ENCODE measurements at regions not wholly inside any gene's neighbourhood (a gene's known extent, or its start where the extent isn't known, plus 50 kb on each side); places are given as distances from the start of the nearest gene placed in this dataset.
"Not testable (repeated sequence)": the region's sequence is repeated elsewhere in the genome, so short reads cannot be mapped to it uniquely, and the experiment has no call there.

- DNase-seq (ENCODE audit: low read depth), result no peak
Measured at GRCh38 chr17:73851091-73851490, 206.8 kb upstream of the SDK2 start.

- DNase-seq (ENCODE audit: low read depth), result no peak
Measured at GRCh38 chr17:73851921-73852320, 207.7 kb upstream of the SDK2 start.

- DNase-seq (ENCODE audit: low read depth), result no peak
Measured at GRCh38 chr17:73855720-73856333, 211.6 kb upstream of the SDK2 start.

GRCh38 chr17:73856556-73856955 is 212.3 kb upstream of the SDK2 start:
- no peak for DNase-seq (ENCODE audit: low read depth)

- DNase-seq (ENCODE audit: low read depth), result not testable (repeated sequence)
Measured at GRCh38 chr17:73859439-73860008, 215.3 kb upstream of the SDK2 start.

- no peak for DNase-seq (ENCODE audit: low read depth)
Measured at GRCh38 chr17:73861543-73861942, 217.3 kb upstream of the SDK2 start.

- DNase-seq (ENCODE audit: low read depth), result no peak
Measured at GRCh38 chr17:73863761-73864535, 219.7 kb upstream of the SDK2 start.

GRCh38 chr17:73865831-73866230 is 221.6 kb upstream of the SDK2 start:
- DNase-seq (ENCODE audit: low read depth), result no peak

- no peak for DNase-seq (ENCODE audit: low read depth)
Measured at GRCh38 chr17:73867056-73867455, 222.8 kb upstream of the SDK2 start.

- no peak for DNase-seq (ENCODE audit: low read depth)
Measured at GRCh38 chr17:73870068-73870467, 225.8 kb upstream of the SDK2 start.

GRCh38 chr17:73870473-73870872 is 226.2 kb upstream of the SDK2 start:
- DNase-seq (ENCODE audit: low read depth), result no peak

GRCh38 chr17:73872816-73873215 is 228.6 kb upstream of the SDK2 start:
- no peak for DNase-seq (ENCODE audit: low read depth)

GRCh38 chr17:73874008-73874720 is 229.9 kb upstream of the SDK2 start:
- DNase-seq (ENCODE audit: low read depth), result no peak

GRCh38 chr17:73875346-73875745 is 231.1 kb upstream of the SDK2 start:
- no peak for DNase-seq (ENCODE audit: low read depth)

- DNase-seq (ENCODE audit: low read depth), result no peak
Measured at GRCh38 chr17:73877962-73878361, 233.7 kb upstream of the SDK2 start.

GRCh38 chr17:73878923-73879322 is 234.7 kb upstream of the SDK2 start:
- no peak for DNase-seq (ENCODE audit: low read depth)

GRCh38 chr17:73879987-73880386 is 235.7 kb upstream of the SDK2 start:
- DNase-seq (ENCODE audit: low read depth), result no peak

GRCh38 chr17:73882590-73882989 is 238.3 kb upstream of the SDK2 start:
- DNase-seq (ENCODE audit: low read depth), result no peak

GRCh38 chr17:73883175-73883574 is 238.9 kb upstream of the SDK2 start:
- DNase-seq (ENCODE audit: low read depth), result no peak

GRCh38 chr17:73887739-73888138 is 243.5 kb upstream of the SDK2 start:
- DNase-seq (ENCODE audit: low read depth), result no peak

- DNase-seq (ENCODE audit: low read depth), result no peak
Measured at GRCh38 chr17:73888862-73889261, 244.6 kb upstream of the SDK2 start.

- no peak for DNase-seq (ENCODE audit: low read depth)
Measured at GRCh38 chr17:73889439-73889838, 245.2 kb upstream of the SDK2 start.

All from stimulated activated CD8-positive, alpha-beta memory T cell treated with anti-CD3 and anti-CD28 coated beads, Interleukin-15, amount 100 ng/mL, for 1 hour (primary cell).